Amniotic epithelial cell (primary cell): ENCODE measurements at regions not wholly inside any gene's neighbourhood (a gene's known extent, or its start where the extent isn't known, plus 50 kb on each side); places are given as distances from the start of the nearest gene placed in this dataset.

ENCODE experiments used
- DNase-seq: peaks from one replicate; pipeline ENCODE4 v3.0.0-alpha.2; 2010; ENCODE audit warnings: low read depth

GRCh38 chr2:104163611-104164130 lies 690.2 kb upstream of the POU3F3 start:
- DNase-seq = no peak

GRCh38 chr2:104164721-104165252 lies 689.1 kb upstream of the POU3F3 start:
- no peak for DNase-seq

- no peak for DNase-seq
These were observed 676.7 kb upstream of the POU3F3 start for GRCh38 chr2:104177179-104177578.

- DNase-seq = no peak
These were observed 674.3 kb upstream of the POU3F3 start for GRCh38 chr2:104179644-104180043.

- DNase-seq = no peak
These were observed 653.3 kb upstream of the POU3F3 start for GRCh38 chr2:104200533-104201168.

GRCh38 chr2:104213758-104214157 lies 640.2 kb upstream of the POU3F3 start:
- no peak for DNase-seq

GRCh38 chr2:104215269-104216161 lies 638.4 kb upstream of the POU3F3 start:
- DNase-seq = no peak

GRCh38 chr2:104233591-104233990 lies 620.3 kb upstream of the POU3F3 start:
- DNase-seq = no peak

- no peak for DNase-seq
These were observed 617.4 kb upstream of the POU3F3 start for GRCh38 chr2:104236491-104236890.

- DNase-seq = no peak
These were observed 612.9 kb upstream of the POU3F3 start for GRCh38 chr2:104240984-104241383.

- DNase-seq = no peak
These were observed 604.3 kb upstream of the POU3F3 start for GRCh38 chr2:104249629-104250028.

- DNase-seq = no peak
These were observed 603.3 kb upstream of the POU3F3 start for GRCh38 chr2:104250635-104251034.

GRCh38 chr2:104254017-104254416 lies 599.9 kb upstream of the POU3F3 start:
- no peak for DNase-seq

- DNase-seq = no peak
These were observed 591.2 kb upstream of the POU3F3 start for GRCh38 chr2:104262714-104263113.

GRCh38 chr2:104279646-104280045 lies 574.3 kb upstream of the POU3F3 start:
- no peak for DNase-seq

GRCh38 chr2:104280216-104280615 lies 573.7 kb upstream of the POU3F3 start:
- no peak for DNase-seq

- no peak for DNase-seq
These were observed 567.1 kb upstream of the POU3F3 start for GRCh38 chr2:104286841-104287240.

- DNase-seq = no peak
These were observed 564.0 kb upstream of the POU3F3 start for GRCh38 chr2:104289651-104290565.

- no peak for DNase-seq
These were observed 563.4 kb upstream of the POU3F3 start for GRCh38 chr2:104290566-104290891.

- DNase-seq = no peak
These were observed 541.2 kb upstream of the POU3F3 start for GRCh38 chr2:104312684-104313083.

- no peak for DNase-seq
These were observed 535.8 kb upstream of the POU3F3 start for GRCh38 chr2:104318001-104318665.
